K562 (cell line): ENCODE measurements at regions not wholly inside any gene's neighbourhood (a gene's known extent, or its start where the extent isn't known, plus 50 kb on each side); places are given as distances from the start of the nearest gene placed in this dataset.

Experiments used
- ATAC-seq: fragments of 200-7000 bp; cut with Tn5 transposase; 3 replicates; pipeline ENCODE4 v1.9.1; 2020; ENCODE audit warnings: moderate library complexity
- BruUV-seq: library from RNA; stranded (reverse); fragments of 400-500 nt; replicated peaks from 2 replicates; lab custom pipeline; 2021; lab: Mats Ljungman, UMichigan
- CTCF ChIA-PET: fragments of 300-600 bp; formaldehyde crosslinking; extraction: SDS; loops from one replicate; lab custom pipeline; 2021; ENCODE audit warnings: low intra/inter-chr PET ratio; lab: Yijun Ruan, JAX
- POLR2A ChIA-PET: fragments of 300-600, 350-650 bp; sonication (Branson Sonifier 250); formaldehyde crosslinking; extraction: SDS; loops from one replicate; lab custom pipeline; 2021; ENCODE audit warnings: antibody characterized with exemption, inconsistent platforms; lab: Yijun Ruan, JAX
- DNase-seq, 4 experiments: peaks; one replicate each; pipeline versions ENCODE4 v3.0.0 to v3.0.0-alpha.2; 2011 to 2018; ENCODE audit warnings: low spot score in 3 of 4, mixed read lengths in 3 of 4; ENCODE audit errors: extremely low read depth in 1 of 4
- FAIRE-seq: peaks from 2 replicates; lab custom pipeline; 2011; peaks lifted over from hg19 to GRCh38; lab: Jason Lieb, UNC
- H2AFZ ChIP-seq: 2 replicates; pipeline ENCODE4 v1.6.0; 2011; ENCODE audit warnings: low read depth, low read length, control low read depth, inconsistent platforms
- H3K27ac ChIP-seq: fragments of 200-600 bp; 3 replicates; pipeline ENCODE4 v1.8.0; 2011; ENCODE audit warnings: low read depth, mild to moderate bottlenecking, control low read depth, inconsistent platforms, low read length, moderate library complexity, mixed read lengths; ENCODE audit errors: extremely low read depth
- H3K27me3 ChIP-seq, 2 experiments: fragments of 300-600 bp in 1 of 2; 2 replicates in 1 of 2; 3 replicates in 1 of 2; pipeline versions ENCODE4 v1.6.0 to v1.8.0; 2011; ENCODE audit warnings: inconsistent platforms in 2 of 2, low read length in 2 of 2, mild to moderate bottlenecking in 1 of 2, mixed read lengths in 1 of 2, moderate library complexity in 1 of 2; ENCODE audit not compliant: control insufficient read depth in 2 of 2, insufficient read depth in 2 of 2
- H3K36me3 ChIP-seq: fragments of 300-600 bp; 3 replicates; pipeline ENCODE4 v1.8.0; 2011; ENCODE audit warnings: mild to moderate bottlenecking, low read length, inconsistent platforms; ENCODE audit not compliant: control insufficient read depth, insufficient read depth
- H3K4me1 ChIP-seq, 2 experiments: fragments of 200-600 bp in 1 of 2; replicated peaks in 1 of 2; 2 replicates in 1 of 2; 3 replicates in 1 of 2; pipeline versions ENCODE4 v1.5.1 to v1.8.0; 2011; ENCODE audit warnings: inconsistent platforms in 2 of 2, low read length in 2 of 2, mild to moderate bottlenecking in 1 of 2, mixed read lengths in 1 of 2, moderate library complexity in 1 of 2; ENCODE audit not compliant: control insufficient read depth in 2 of 2, insufficient read depth in 2 of 2
- H3K4me2 ChIP-seq: 2 replicates; pipeline ENCODE4 v1.6.1; 2011; ENCODE audit warnings: low read length, control low read depth, inconsistent platforms, mixed read lengths; ENCODE audit not compliant: insufficient read depth
- H3K4me3 ChIP-seq: fragments of 200-600 bp; sonication (generic), shearing (Covaris generic); 2 replicates; pipeline ENCODE4 v1.5.1; 2016; ENCODE audit warnings: control low read depth, inconsistent platforms
- H3K79me2 ChIP-seq: fragments of 200-600 bp; 3 replicates; pipeline ENCODE4 v1.8.0; 2011; ENCODE audit warnings: low read length, inconsistent platforms; ENCODE audit not compliant: control insufficient read depth, insufficient read depth
- H3K9ac ChIP-seq, 2 experiments: 2 replicates each; pipeline versions ENCODE4 v1.6.0 to v1.6.1; 2011; ENCODE audit warnings: low read depth in 2 of 2, low read length in 2 of 2, control low read depth in 1 of 2, inconsistent platforms in 1 of 2, mild to moderate bottlenecking in 1 of 2, mixed read lengths in 1 of 2; ENCODE audit not compliant: insufficient read depth in 1 of 2
- H3K9me1 ChIP-seq: one replicate; pipeline ENCODE4 v1.6.0; 2011; ENCODE audit warnings: inconsistent platforms, mild to moderate bottlenecking, low read length, moderate library complexity; ENCODE audit not compliant: control insufficient read depth, insufficient read depth
- H3K9me3 ChIP-seq: replicated peaks from 2 replicates; pipeline ENCODE4 v1.5.1; 2011; ENCODE audit warnings: low read depth, low read length, inconsistent platforms; ENCODE audit not compliant: control insufficient read depth, insufficient read depth
- H4K20me1 ChIP-seq: replicated peaks from 2 replicates; pipeline ENCODE4 v1.6.1; 2011; ENCODE audit warnings: low read length, inconsistent platforms, mixed read lengths; ENCODE audit not compliant: control insufficient read depth, insufficient read depth
- ADNP ChIP-seq: fragments of 200-800 bp; sonication (Bioruptor generic); IDR thresholded peaks from 2 replicates; pipeline ENCODE4 v1.6.1; 2016; ENCODE audit warnings: missing genetic modification characterization, missing compliant biosample characterization
- COPS2 ChIP-seq: fragments of 450-650 bp; conservative IDR thresholded peaks from 2 replicates; pipeline ENCODE4 v1.6.1; 2016; ENCODE audit warnings: mild to moderate bottlenecking, moderate library complexity
- MECOM ChIP-seq: fragments of 250-450 bp; sonication (Bioruptor Pico); IDR thresholded peaks from 2 replicates; pipeline ENCODE4 v1.8.0; 2022; ENCODE audit warnings: inconsistent platforms
- MTA1 ChIP-seq: fragments of 450-650 bp; IDR thresholded peaks from 2 replicates; pipeline ENCODE4 v1.6.1; 2017; ENCODE audit warnings: borderline replicate concordance
- SAFB ChIP-seq: fragments of 200-400 bp; formaldehyde crosslinking; IDR thresholded peaks from 2 replicates; pipeline ENCODE4 v1.6.1; 2017; ENCODE audit warnings: low read depth, low read length, borderline replicate concordance
- ZNF398 ChIP-seq: fragments of 250-450 bp; sonication (Bioruptor Pico); IDR thresholded peaks from 2 replicates; pipeline ENCODE4 v1.8.0; 2021; ENCODE audit warnings: moderate library complexity, mild to moderate bottlenecking, inconsistent platforms
- WGBS: fragments of 100-300 bp; shearing (Covaris generic); methylation state at CpG from one replicate; pipeline ENCODE4 v1.1.6; 2016; ENCODE audit warnings: low coverage, mixed read lengths; ENCODE audit not compliant: insufficient coverage; ENCODE audit errors: missing lambda C conversion rate; 5-methylcytosine and 5-hydroxymethylcytosine counted together
- in situ Hi-C: fragments of 300-500 bp; cut with MboI; formaldehyde crosslinking; loops from 4 replicates; pipeline ENCODE4 v1.15.0; 2018; ENCODE audit warnings: inconsistent platforms, mixed read lengths
- intact Hi-C: fragments of 100-400 bp; cut with micrococcal nuclease; formaldehyde crosslinking; loops from 2 replicates; pipeline ENCODE4 v1.14.2; 2022
- TF ChIP-seq, protein P1 (sequence below): fragments of 250-450 bp; sonication (Bioruptor Pico); IDR thresholded peaks from 2 replicates; pipeline ENCODE4 v1.5.0; 2020; ENCODE audit warnings: mild to moderate bottlenecking

DNA sequence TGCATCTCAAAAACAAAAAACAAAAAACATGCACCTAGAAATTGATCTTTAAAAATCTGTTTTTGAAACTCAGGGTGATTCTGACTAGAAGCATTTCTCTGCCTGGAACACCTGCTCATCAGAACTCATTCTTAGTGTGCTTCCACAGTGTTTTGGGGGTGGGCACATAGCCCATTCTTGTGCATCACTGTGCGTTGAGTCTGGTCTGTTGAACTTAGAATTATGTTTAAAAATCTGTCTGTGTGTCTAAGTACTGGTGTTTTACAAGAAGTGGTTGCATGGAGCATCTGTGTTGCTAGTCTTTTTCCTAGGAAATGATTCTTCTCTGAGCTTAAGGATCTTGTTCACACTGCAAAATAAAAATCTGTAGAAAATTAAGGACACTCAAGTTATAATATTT is 264.5 kb downstream of the SOX4 start:
- no peak for FAIRE-seq
- ChIA-PET CTCF (no interaction called here), POLR2A (interaction anchor here (1.0 kb wide), 1 partner anchor 15 kb away, joined by 3 read pairs; no protein-coding TSS in a partner anchor)
- Histone ChIP-seq H3K9me3 (no peaks in the 10 kb centered on the region), H3K27me3 (peaks cover 12 to 17% of the 10 kb centered on the region in 2 experiments; a peak in 4 of 5 replicates), H3K4me2 (no peak overlapping the region), H2AFZ (no peak overlapping the region), H3K9me1 (no peaks in the 10 kb centered on the region), H3K9ac (no peak overlapping the region), H3K4me3 (no peak overlapping the region), H3K36me3 (no peaks in the 10 kb centered on the region), H3K27ac (no peak overlapping the region), H3K4me1 (no peaks in the 10 kb centered on the region), H4K20me1 (no peaks in the 10 kb centered on the region), H3K79me2 (no peaks in the 10 kb centered on the region)
- BruUV-seq, result no TSS peak
- in situ Hi-C loops, result no loop called here
- DNase-seq, result no peak
- TF ChIP-seq SAFB, result no peak
- no peak for TF ChIP-seq ADNP
- TF ChIP-seq COPS2, result no peak
- no peak for TF ChIP-seq MTA1
- no peak for TF ChIP-seq MECOM (CRISPR knock-in tag)
- TF ChIP-seq ZNF398 (CRISPR knock-in tag), result no peak
- TF ChIP-seq, protein P1, sequence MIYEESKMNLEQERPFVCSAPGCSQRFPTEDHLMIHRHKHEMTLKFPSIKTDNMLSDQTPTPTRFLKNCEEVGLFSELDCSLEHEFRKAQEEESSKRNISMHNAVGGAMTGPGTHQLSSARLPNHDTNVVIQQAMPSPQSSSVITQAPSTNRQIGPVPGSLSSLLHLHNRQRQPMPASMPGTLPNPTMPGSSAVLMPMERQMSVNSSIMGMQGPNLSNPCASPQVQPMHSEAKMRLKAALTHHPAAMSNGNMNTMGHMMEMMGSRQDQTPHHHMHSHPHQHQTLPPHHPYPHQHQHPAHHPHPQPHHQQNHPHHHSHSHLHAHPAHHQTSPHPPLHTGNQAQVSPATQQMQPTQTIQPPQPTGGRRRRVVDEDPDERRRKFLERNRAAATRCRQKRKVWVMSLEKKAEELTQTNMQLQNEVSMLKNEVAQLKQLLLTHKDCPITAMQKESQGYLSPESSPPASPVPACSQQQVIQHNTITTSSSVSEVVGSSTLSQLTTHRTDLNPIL, result no peak
- 0% methylated on average over 1 of the region's 1 CpG for WGBS
- intact Hi-C loops, result no loop called here
- no peak for ATAC-seq
